Superior temporal gyrus (tissue), 1 donor: ENCODE measurements at regions not wholly inside any gene's neighbourhood (a gene's known extent, or its start where the extent isn't known, plus 50 kb on each side); places are given as distances from the start of the nearest gene placed in this dataset.

Experiments used
- DNase-seq: peaks from one replicate; pipeline ENCODE4 v3.0.0-alpha.2; 2016; ENCODE audit errors: extremely low spot score

DNA sequence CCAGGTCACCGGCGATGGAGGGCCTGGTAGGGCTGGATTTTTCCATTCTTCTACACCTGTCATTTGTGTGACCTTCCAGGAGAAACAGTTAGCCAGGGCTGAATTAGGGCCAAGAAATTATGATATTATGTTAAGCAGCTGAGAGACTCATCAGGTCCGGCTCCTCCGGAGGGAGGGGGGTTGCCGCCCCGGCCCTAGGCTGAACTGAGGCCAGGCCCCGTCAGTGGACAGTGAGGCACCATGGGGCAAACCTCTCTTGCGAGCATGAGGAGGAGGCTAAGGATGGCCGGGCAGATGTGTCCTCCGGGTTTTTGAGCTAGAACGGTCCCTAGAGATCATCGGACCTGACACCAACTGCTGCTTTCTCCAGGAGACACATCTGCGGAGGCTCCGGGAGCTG lies 150.1 kb downstream of the SOX11 start:
- no peak for DNase-seq

DNA sequence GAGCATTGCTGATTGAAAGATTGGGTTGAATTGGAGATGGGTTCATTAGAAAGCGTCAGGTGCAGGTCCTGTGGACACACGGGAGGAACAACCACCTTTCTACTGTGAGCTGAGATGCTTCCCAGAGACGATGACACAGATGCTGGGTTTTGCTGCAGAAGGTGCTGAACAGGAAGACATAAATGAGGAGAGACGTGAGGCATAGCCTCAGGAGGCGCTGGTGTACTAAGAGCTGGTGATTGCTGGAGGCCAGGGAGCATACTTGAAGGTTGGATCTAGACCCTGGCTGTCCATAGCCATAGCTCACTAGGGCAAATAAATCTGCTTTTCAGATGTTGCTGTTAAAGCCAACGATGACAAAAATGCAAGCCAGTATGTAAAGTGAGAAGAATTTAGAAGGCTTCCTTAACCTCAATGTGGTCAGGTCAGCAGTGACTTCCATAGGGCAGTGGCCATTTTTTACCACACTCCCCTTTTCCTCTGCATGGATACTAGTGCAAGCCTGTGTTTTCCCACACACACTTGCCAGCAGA lies 153.7 kb downstream of the SOX11 start:
- DNase-seq: no peak

DNA sequence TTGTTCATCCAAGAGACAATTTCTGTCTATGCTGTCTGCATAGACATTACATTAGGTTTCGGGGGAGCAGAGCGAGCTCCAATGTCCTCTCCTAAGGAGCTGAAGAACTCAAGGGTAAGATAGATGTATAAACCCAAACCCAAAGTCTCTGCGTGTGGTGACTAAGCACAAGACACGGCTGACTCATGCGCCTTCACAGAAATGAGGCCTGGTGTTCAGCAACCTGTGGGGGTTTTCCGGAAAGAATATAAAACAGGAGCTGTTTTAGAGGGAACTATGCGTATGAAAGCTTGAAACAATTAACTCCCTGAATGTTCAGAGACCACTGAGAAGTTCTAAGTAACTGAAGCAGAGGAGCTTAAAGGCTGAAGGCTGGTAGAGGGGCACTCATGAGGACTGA lies 154.7 kb downstream of the SOX11 start:
- DNase-seq: no peak

DNA sequence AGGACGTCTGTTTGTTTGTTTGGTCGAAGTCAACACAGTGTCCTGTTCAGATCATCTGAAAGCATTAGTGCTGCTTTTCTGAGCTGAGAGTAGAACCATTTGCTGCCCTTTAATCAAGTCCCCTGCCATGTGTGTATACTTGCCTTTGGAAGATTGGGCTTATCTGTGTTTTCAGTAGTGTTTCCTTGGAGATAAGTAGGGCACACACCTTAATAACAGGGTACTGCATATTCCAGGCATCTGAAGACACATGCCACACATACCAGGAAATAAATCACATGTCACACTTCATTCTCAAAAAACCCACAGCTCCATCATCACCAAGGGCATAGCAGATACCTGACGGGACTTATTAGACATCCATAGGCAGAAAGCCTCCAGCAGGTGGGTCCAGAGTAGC lies 157.4 kb downstream of the SOX11 start:
- DNase-seq: no peak

DNA sequence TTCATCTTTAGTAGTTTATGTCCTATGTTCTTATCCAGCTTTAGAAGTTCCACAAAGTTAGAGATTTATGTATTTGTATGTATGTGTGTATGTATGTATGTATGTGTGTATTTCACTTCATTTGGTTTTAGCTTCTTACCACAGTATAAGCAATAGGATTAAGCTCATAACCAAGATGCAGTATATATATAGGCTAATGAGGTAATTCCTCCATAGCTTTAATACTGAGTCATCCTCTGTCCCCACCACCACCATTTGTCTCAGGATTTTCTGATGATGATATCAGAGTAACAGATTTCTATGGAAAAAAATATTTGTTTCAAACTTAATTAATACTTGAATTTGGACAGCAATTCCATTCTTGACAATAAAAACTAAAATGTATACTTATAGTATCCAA lies 159.2 kb downstream of the SOX11 start:
- no peak for DNase-seq

DNA sequence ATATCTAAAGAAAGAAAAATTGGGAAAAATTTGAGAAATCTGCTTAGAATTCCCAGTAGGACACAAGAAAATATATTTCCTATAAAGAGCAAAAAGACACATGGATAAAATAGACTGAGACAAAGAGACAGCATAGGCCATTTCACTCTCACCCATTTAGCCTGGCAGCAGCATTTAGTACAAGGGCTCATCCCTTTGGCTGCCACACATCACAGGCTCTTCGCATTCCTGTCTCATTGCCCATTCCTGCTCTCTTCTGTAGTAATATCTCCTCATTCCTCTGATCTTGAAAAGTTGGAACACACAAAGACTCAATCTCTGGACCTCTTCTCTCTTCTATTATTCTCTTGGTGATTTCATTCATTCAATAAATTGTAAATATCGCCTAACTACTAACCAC lies 162.6 kb downstream of the SOX11 start:
- DNase-seq: no peak

DNA sequence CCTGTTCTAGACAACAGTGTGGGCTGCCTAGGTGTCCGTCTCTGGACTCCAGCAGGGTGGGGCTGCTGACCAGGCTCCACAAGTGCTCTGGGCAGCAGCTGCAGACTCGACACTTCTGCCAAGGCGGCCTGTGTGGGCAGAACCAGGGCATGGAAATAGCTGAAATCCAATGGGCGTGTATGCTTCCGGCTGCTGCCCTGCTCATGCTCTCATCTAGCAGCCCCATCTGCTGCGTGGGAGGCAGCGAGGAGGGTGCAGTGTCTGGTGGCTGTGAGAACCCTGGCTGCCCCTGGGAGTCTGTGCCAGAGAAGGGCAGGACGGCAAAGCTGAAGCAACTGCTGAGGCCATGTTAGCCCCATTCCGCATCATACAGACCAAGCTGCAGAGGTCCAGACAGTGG lies 174.9 kb downstream of the SOX11 start:
- no peak for DNase-seq

DNA sequence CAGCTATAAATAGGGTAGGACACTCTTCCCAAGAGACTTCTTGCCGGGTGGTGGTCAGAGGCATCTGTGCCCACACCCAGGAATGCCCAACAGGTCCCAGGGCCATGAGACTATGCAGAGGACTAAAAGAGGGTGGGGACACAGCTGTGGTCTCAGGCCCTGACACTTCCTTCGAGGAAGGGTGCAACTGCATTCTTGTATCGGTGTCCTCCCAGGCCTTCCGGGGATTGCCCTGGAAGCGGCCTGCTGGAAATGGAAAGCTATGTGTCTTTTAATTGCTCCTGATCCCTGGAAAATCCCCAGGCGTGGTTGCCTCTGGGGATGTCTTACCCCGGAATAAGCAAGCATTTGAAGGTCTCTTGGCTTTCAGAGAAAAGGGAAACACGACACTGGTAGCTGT lies 176.7 kb downstream of the SOX11 start:
- no peak for DNase-seq

DNA sequence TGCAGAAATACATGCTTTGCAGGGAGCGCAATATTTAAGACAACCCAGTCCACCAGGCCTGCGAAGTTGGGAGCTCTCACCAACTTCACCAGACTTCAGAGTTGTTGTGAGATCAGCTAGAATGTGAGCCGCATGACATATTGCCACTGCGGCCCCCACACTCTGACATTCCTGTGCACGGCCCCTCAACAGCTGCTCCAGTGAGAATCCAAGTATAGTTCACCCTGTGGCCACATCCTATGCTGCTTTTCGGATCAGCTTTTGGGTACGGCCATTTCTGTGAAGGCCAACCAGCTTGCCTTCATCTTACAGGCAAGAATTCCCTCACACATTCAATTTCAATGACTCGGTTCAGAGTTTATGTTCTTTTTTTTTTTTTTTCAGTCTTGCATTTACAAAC lies 177.8 kb downstream of the SOX11 start:
- no peak for DNase-seq

DNA sequence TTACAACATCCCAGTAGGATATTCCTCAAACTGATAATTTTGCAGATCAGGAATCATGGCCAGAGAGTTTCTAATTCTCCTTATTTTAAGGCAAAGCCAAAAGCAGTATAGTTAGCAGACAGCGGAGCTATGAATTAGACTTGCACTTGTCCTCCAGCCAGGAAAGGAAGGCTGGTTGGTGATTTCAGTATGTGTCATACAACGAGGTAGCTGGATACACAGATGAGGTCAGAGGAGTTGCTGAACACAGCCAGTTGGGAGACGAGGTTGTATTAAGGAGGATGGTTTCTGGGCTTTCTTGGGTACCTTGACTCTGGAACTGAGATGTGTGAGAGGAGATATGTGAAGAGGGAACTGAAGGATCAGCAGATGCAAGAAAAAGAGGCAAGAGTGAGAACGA lies 185.2 kb downstream of the SOX11 start:
- no peak for DNase-seq

DNA sequence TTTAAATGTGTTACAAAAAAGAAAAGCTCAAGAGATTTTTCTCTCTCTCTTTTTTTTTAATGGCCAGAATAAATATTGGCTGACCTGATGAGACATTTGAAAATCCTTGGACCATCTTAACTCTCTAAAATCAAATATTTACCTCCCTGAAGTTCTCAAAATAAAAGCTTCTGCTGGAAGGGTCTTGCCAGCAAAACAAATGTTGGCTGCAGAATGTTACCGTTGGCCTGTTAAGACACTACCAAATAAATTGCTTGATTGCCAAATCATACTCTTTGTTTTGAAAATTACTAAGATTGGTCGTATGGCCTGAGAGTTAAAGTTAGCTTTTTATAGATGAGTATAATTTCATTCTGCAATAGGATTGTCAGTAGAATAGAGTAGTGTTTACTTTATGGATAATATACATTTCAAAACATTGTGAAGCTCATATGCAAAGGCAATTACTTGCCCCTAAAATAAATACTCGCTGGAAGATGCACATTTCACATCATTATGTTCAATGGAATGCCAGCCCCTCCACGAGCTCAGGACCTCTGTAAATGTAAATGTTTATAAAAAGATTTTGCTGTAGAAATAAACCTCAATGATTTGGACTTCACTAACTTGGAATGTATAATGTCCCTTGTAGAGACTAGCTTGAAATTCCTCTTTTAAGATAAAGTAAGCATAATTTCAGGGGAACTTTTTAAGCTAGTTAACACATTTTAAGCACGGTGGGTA lies 193.4 kb downstream of the SOX11 start:
- no peak for DNase-seq

DNA sequence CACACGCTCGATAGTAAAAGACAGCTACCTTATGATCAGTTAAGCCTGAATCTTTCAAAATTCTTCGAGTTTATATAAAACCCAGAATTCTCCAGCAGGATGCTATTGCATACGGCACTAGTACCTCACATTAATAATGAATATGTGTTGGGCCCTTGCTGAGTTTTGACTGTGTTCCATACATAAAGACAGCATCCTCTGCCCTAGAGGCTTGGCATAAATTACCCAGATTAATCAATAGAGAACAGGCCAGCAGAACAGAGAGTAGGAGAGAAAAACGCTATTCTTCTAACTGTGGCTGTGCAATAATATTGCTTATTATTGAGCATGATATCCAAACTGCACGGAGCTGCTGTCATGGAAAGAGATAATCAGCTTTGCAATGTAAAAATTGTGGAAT lies 194.3 kb downstream of the SOX11 start:
- no peak for DNase-seq

DNA sequence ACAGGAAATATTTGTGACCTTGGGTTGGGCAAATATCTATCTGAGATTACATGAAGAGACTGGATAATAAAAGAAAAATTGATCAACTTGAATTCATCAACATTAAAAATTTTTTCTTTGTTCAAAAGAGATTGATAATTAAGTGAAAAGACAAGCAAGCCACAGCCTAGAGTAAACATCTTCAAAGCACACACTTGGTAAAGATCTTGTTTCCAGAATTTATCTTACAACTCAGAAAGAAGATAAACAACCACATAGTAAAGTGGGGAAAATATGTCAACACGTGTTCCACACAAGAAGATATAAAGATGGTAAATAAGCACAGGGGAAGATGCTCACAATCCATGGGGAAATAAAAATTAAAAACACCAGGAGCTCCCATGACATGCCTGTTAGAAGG lies 195.9 kb downstream of the SOX11 start:
- DNase-seq: no peak

DNA sequence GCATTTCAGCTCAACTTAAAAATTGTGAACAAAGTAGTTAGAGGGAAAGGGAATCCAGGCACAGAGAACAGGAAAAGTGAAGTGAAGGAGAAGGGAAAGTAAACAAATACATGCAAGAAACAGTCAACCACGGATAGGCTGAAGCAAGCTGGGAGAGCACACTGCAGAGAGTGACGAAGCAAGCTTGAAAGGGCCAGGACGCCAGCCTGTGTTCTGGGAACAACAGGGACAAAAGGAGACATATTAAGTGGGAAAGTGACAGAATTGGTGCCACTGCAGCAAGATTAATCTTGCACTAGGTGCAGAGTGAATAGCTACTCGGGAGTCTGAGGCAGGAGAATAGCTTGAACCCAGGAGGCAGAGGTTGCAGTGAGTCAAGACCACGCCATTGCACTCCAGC lies 197.3 kb downstream of the SOX11 start:
- no peak for DNase-seq

DNA sequence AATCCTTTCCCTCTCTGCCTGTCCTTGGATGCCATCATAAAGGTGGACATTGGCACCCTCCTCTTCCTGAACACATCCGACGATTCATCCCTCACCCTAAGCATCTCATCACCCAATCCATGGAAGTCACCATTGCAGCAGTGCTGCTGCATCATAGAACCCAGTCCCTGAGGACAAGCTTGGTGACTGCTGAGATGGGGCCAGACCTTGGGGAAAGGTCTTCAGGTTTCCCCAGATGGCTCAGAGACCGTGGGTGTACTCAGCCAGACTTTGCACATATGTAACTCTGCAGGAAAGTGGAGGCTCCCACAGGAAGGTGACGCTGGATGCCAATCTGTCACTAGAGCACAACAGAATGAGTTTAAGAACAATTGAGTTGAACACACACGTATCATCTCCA lies 202.2 kb downstream of the SOX11 start:
- DNase-seq: no peak

DNA sequence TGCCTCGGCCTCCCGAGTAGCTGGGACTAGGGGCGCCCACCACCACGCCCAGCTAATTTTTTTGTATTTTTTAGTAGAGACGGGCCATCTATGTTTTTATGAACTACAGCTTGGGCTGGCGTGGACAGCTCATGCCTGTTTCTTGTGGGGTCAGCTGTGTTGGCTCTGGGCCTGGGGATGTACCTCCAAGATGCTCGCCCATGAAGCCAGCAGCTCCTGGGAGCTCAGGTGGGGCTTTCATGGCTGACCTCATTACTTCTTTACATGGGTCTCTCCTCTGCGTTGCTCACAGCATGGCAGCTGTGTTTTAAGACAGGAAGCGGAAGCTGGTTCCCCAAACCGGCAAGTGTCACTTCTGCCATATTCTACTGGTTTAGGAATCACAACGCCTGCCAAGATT lies 203.1 kb downstream of the SOX11 start:
- DNase-seq: no peak

DNA sequence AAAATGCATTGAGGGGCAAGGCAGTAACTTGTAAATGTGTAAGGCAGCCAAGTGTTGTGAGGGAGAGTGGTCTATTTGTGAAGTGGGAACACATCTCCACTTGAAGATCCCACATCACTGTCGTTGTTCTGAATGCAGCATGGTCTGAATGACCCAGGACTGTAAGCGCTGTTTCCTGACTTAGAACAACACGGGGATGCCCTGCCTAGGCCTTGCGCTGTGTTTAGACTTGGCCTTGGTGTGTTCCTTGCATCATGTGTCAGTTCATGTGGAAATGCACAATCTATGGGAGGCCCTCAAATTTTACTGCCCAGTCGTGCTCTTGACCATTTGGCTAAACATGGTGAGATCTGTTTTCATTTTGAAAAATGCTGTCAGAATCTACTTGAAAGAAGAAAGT lies 205.1 kb downstream of the SOX11 start:
- no peak for DNase-seq

DNA sequence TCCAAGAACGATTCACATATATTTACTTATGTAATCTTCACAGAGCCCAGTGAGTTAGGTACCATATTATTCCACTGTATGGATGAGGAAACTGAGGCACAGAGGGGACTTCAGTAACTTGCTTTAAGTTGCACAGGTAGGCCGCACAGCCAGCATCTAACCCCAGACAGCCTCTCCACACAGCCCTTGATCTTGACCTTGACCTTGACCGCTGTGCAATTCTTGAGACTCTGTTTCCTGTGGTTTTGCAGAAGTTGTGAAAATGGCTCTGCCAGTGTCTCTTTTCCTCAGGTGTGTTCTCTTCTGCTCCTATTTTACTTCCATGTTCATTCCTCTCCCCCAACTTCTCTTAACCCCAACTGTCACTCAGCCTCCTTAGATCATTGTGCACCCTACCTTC lies 206.5 kb downstream of the SOX11 start:
- no peak for DNase-seq

DNA sequence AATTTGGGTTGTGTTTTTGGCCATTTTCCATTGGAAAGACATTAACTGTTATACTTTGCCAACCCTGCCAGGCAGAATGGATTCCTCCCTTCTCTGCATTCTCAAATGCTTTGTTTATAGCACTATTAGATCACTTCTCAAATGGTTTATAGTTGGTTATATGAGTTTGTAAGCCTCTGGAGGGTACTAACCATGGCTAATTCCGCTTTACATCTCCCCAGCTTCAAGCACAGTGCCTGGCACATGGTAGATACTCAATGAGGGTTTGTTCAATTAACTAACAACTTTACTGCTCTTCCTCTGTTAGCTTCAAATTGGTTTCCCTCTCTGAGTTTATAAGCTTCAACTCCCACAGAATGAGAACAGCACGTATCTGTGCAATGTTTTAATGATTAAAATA lies 213.5 kb downstream of the SOX11 start:
- no peak for DNase-seq

DNA sequence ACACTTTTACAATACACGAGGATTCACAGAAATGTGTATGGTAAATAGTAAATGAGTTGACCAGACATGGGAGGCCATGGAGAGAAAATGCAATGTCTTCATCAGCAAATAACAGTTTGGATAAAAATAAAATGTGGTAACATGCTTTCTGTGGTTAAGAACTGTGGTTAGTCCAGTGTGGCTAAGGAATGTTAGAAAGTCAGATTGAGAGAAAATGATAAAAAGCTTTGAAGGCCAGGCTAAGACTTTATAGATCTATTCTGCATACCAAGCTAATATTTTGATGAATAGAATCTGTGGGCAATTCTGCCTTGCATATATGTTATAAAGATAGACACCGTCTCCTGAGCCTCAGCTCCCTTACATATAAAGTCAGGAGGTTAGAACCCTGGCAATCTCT lies 215.9 kb downstream of the SOX11 start:
- no peak for DNase-seq

DNA sequence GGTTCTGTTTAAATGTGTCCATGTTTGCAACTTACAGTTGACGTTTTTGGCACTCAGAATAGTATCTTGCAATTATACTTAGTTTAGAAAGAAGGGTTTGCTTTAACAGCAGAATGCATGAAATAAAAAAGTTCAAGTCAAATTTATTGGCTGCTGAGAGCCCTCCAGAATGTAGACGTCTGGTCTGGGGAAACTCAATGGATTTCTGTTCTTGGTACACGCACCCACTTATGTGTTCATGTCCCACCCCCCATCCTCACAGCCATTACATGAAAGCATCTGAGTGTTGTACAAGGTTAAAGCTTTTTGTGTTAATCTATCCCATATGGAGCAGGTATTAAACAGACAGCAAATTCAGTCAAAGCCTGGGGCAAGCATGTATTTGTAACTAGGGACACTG lies 219.5 kb downstream of the SOX11 start:
- DNase-seq: no peak

DNA sequence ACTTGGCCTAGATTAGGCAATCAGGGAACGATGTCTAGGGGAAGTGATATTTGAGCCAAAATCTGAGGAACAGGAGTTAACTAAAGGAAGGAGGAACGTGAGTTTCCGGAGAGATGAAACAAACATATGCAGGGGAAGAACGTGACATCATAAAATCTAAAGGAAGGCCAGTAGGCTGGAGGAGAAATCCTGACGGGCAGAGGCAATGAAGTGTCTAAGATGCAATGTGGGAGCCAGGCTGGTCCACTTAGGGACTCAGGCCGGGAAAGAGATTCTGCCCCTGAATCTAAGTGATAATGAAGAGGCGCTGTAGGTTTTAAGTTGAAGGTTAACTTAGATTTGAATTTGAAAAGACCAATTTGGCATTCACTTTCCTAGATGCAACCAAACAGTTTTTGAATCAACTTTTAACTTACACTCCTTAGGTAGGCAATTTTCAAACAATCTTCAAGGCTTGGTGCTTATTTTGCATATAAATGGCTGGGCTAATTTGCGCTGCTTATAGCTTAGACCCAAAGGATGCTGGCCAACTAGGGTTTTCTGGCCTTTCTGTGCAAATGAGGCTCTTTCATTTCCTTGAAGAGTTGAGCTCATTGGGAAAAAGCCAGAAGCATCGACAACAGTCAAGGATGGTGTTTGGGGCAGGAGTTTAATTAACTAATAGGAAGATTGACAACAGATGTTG lies 221.7 kb downstream of the SOX11 start:
- no peak for DNase-seq

DNA sequence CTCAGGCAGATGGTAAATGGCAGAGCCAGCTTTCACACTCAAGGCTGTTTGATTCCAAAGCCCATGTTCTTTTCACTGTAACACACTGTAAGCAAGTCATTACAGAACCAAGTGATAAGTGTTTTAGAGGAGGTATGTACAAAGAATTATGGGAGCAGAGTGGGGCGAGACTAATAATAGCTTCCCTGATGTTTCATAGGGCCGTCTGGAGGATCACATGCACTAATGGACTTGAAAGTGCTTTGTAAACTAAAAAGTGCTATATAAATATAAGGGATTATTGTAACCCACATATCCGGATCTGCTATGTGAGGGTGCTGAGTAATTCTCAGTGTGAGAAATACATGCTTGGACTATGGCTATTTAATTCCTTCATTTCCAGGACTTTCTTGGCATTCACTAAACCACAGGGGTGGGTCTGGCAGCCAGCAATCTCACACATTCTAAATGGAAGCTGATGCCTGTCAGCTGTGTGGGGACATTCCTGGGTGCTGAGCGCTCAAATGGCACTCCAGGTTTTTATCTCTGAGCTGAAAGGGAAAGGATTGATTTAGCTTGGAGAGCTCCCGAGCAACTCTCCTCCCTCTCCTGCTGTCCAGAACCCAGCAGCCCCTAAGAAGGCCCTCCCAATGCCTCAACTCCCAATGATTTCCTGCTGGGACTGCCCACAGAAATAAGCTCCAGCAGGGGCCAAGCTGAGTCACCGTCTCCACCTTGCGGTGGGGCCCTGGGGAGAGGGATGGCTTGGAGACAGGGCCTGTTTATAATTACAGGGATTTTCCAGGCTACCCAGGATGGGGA lies 222.8 kb downstream of the SOX11 start:
- no peak for DNase-seq
